C4-2B (cell line): ENCODE measurements at regions not wholly inside any gene's neighbourhood (a gene's known extent, or its start where the extent isn't known, plus 50 kb on each side); places are given as distances from the start of the nearest gene placed in this dataset.

Experiments used
- CTCF ChIP-seq: fragments of 450-650 bp; conservative IDR thresholded peaks from 2 replicates; pipeline ENCODE4 v1.5.1; 2017; ENCODE audit warnings: mild to moderate bottlenecking
- ZFX ChIP-seq: fragments of 450-650 bp; IDR thresholded peaks from 2 replicates; pipeline ENCODE4 v1.6.1; 2017

GRCh38 chr1:5595531-5596170, 396.6 kb downstream of the NPHP4 start:
- TF ChIP-seq CTCF (no peak), ZFX (no peak)
